Coronary artery (tissue), 2 donors: ENCODE measurements at regions not wholly inside any gene's neighbourhood (a gene's known extent, or its start where the extent isn't known, plus 50 kb on each side); places are given as distances from the start of the nearest gene placed in this dataset.
A peak's percentile ranks its signal among the peaks of the same experiment; 100 is the strongest.

Experiments used
- DNase-seq: peaks from one replicate; pipeline ENCODE4 v3.0.0-alpha.2; 2017; ENCODE audit warnings: low spot score
- H3K27ac ChIP-seq, 2 donors: fragments of 200-600 bp; sonication (generic); one replicate each; pipeline ENCODE4 v1.5.1; 2016 to 2019
- H3K4me3 ChIP-seq: fragments of 200-600 bp; sonication (generic); 2 replicates; pipeline ENCODE4 v1.5.1; 2016; ENCODE audit warnings: mild to moderate bottlenecking, moderate library complexity
- CTCF ChIP-seq: fragments of 200-600 bp; sonication (generic); IDR thresholded peaks from one replicate; pipeline ENCODE4 v1.5.1; 2019; ENCODE audit warnings: antibody characterized with exemption

- no peak for DNase-seq
- Histone ChIP-seq H3K27ac (no peak overlapping the region), H3K4me3 (no peak overlapping the region)
- no peak for TF ChIP-seq CTCF
Observed at GRCh38 chrX:20325786-20326388, 59.2 kb upstream of the RPS6KA3 start.

GRCh38 chrX:20322887-20323286, 56.2 kb upstream of the RPS6KA3 start:
- DNase-seq = no peak
- Histone ChIP-seq H3K4me3 (no peak overlapping the region), H3K27ac (no peak overlapping the region)
- no peak for TF ChIP-seq CTCF

GRCh38 chrX:20320461-20321159, 53.9 kb upstream of the RPS6KA3 start:
- H3K27ac ChIP-seq = peak overlapping the region in 1 of 2 donors; percentile 28

GRCh38 chrX:20319054-20319453, 52.3 kb upstream of the RPS6KA3 start:
- TF ChIP-seq CTCF = no peak
- no peak overlapping the region for H3K27ac ChIP-seq
- no peak overlapping the region for H3K4me3 ChIP-seq
- no peak for DNase-seq

More at GRCh38 chrX:20320461-20321159, 53.9 kb upstream of the RPS6KA3 start:
- TF ChIP-seq CTCF = no peak
- H3K4me3 ChIP-seq = no peak overlapping the region
- DNase-seq = no peak

GRCh38 chrX:20317873-20318272, 51.2 kb upstream of the RPS6KA3 start:
- Histone ChIP-seq H3K4me3 (no peak overlapping the region), H3K27ac (no peak overlapping the region)
- TF ChIP-seq CTCF = no peak
- no peak for DNase-seq
